Keratinocyte (primary cell): ENCODE measurements at regions not wholly inside any gene's neighbourhood (a gene's known extent, or its start where the extent isn't known, plus 50 kb on each side); places are given as distances from the start of the nearest gene placed in this dataset.

Experiments used
- DNase-seq: peaks from one replicate; pipeline ENCODE4 v3.0.0-alpha.2; 2011; ENCODE audit warnings: low read depth, missing footprints, low spot score
- FAIRE-seq: peaks from 2 replicates; lab custom pipeline; 2011; peaks lifted over from hg19 to GRCh38; lab: Jason Lieb, UNC
- H2AFZ ChIP-seq: 2 replicates; pipeline ENCODE4 v1.6.0; 2012; ENCODE audit warnings: low read length, control low read depth, inconsistent platforms; ENCODE audit not compliant: control insufficient read depth
- H3K27ac ChIP-seq: 2 replicates; pipeline ENCODE4 v1.5.1; 2011; ENCODE audit warnings: low read length; ENCODE audit not compliant: control insufficient read depth, insufficient read depth
- H3K27me3 ChIP-seq: 3 replicates; pipeline ENCODE4 v1.6.0; 2011; ENCODE audit warnings: low read length; ENCODE audit not compliant: control insufficient read depth, insufficient read depth; ENCODE audit errors: extremely low read depth
- H3K36me3 ChIP-seq, 2 experiments: 2 replicates in 1 of 2; 3 replicates in 1 of 2; pipeline ENCODE4 v1.5.1; 2011; ENCODE audit warnings: low read length in 2 of 2, mild to moderate bottlenecking in 1 of 2; ENCODE audit not compliant: control insufficient read depth in 2 of 2, insufficient read depth in 2 of 2; ENCODE audit errors: extremely low read depth in 1 of 2
- H3K4me1 ChIP-seq: 3 replicates; pipeline ENCODE4 v1.5.1; 2011; ENCODE audit warnings: low read length; ENCODE audit not compliant: control insufficient read depth, insufficient read depth; ENCODE audit errors: extremely low read depth
- H3K4me2 ChIP-seq: 3 replicates; pipeline ENCODE4 v1.6.0; 2011; ENCODE audit warnings: low read depth, low read length; ENCODE audit not compliant: control insufficient read depth, insufficient read depth; ENCODE audit errors: extremely low read depth
- H3K4me3 ChIP-seq, 3 experiments: fragments of 200-600 bp in 1 of 3; sonication (generic) in 1 of 3; 2 replicates in 2 of 3; 3 replicates in 1 of 3; pipeline ENCODE4 v1.5.1; 2011 to 2016; ENCODE audit warnings: low read length in 3 of 3, mild to moderate bottlenecking in 3 of 3, control low read depth in 2 of 3, inconsistent platforms in 1 of 3, low read depth in 1 of 3, mixed read lengths in 1 of 3, mixed run types in 1 of 3, moderate library complexity in 1 of 3; ENCODE audit not compliant: control insufficient read depth in 2 of 3, insufficient read depth in 2 of 3; ENCODE audit errors: extremely low read depth in 1 of 3
- H3K79me2 ChIP-seq: 2 replicates; pipeline ENCODE4 v1.6.0; 2012; ENCODE audit warnings: low read length; ENCODE audit not compliant: control insufficient read depth, insufficient read depth
- H3K9ac ChIP-seq: 3 replicates; pipeline ENCODE4 v1.6.0; 2011; ENCODE audit warnings: low read length; ENCODE audit not compliant: control insufficient read depth, insufficient read depth; ENCODE audit errors: extremely low read depth
- H3K9me1 ChIP-seq: 3 replicates; pipeline ENCODE4 v1.6.0; 2011; ENCODE audit warnings: low read length; ENCODE audit not compliant: control insufficient read depth, insufficient read depth; ENCODE audit errors: extremely low read depth
- H3K9me3 ChIP-seq: 2 replicates; pipeline ENCODE4 v1.5.1; 2012; ENCODE audit warnings: low read depth, low read length; ENCODE audit not compliant: control insufficient read depth
- H4K20me1 ChIP-seq: 3 replicates; pipeline ENCODE4 v1.6.0; 2011; ENCODE audit warnings: low read length; ENCODE audit not compliant: control insufficient read depth, insufficient read depth; ENCODE audit errors: extremely low read depth
- CTCF ChIP-seq, 3 experiments: IDR thresholded peaks in 1 of 3; conservative IDR thresholded peaks in 1 of 3; optimal IDR thresholded peaks in 1 of 3; 2 replicates in 2 of 3; 3 replicates in 1 of 3; pipeline versions ENCODE3 to v1.5.1; 2011; ENCODE audit warnings: low read length in 3 of 3, mild to moderate bottlenecking in 3 of 3, moderate library complexity in 2 of 3, control low read depth in 1 of 3, inconsistent platforms in 1 of 3; ENCODE audit not compliant: insufficient read depth in 2 of 3; ENCODE audit errors: extremely low read depth in 1 of 3
- EZH2 ChIP-seq: IDR thresholded peaks from one replicate; pipeline ENCODE4 v1.6.1; 2012; ENCODE audit warnings: inconsistent platforms, mild to moderate bottlenecking, low read length, moderate library complexity
- dilution Hi-C: fragments of 300-500 bp; cut with MboI; formaldehyde crosslinking; loops from one replicate; pipeline ENCODE4 v1.7.0; 2020; ENCODE audit warnings: low sequenced_read_pairs; ENCODE audit not compliant: extremely low pct_ligation_motif_present

GRCh38 chr4:153062652-153063168, 126.6 kb downstream of the FHDC1 start:
- Histone ChIP-seq H3K4me1 (no peaks in the 10 kb centered on the region), H3K27ac (no peak overlapping the region), H3K9me3 (no peaks in the 10 kb centered on the region), H3K4me2 (no peak overlapping the region), H2AFZ (no peak overlapping the region), H3K9ac (no peak overlapping the region), H3K79me2 (no peaks in the 10 kb centered on the region), H3K27me3 (no peaks in the 10 kb centered on the region), H4K20me1 (no peaks in the 10 kb centered on the region), H3K36me3 (no peaks in the 10 kb centered on the region), H3K4me3 (no peak overlapping the region), H3K9me1 (no peaks in the 10 kb centered on the region)
- dilution Hi-C loops: no loop called here
- DNase-seq (no peak), FAIRE-seq (no peak)
- TF ChIP-seq EZH2 (no peak), CTCF (optimal IDR thresholded peaks at IDR 0.05 in 1 of 3, IDR thresholded peaks at IDR 0.05 in 1 of 3, conservative IDR thresholded peaks at IDR 0.05 in 1 of 3; ENCODE audit: extremely low read depth in 1 of 3, insufficient read depth in 2 of 3, low read length in 3 of 3) (no peak)

- Histone ChIP-seq H3K4me3 (no peak overlapping the region), H3K36me3 (no peaks in the 10 kb centered on the region), H3K79me2 (no peaks in the 10 kb centered on the region), H3K9me1 (no peaks in the 10 kb centered on the region), H4K20me1 (no peaks in the 10 kb centered on the region), H3K4me2 (no peak overlapping the region), H3K9ac (no peak overlapping the region), H2AFZ (no peak overlapping the region), H3K4me1 (no peaks in the 10 kb centered on the region), H3K27me3 (no peaks in the 10 kb centered on the region), H3K9me3 (no peaks in the 10 kb centered on the region), H3K27ac (no peak overlapping the region)
- dilution Hi-C loops: no loop called here
- TF ChIP-seq EZH2 (no peak), CTCF (optimal IDR thresholded peaks at IDR 0.05 in 1 of 3, IDR thresholded peaks at IDR 0.05 in 1 of 3, conservative IDR thresholded peaks at IDR 0.05 in 1 of 3; ENCODE audit: extremely low read depth in 1 of 3, insufficient read depth in 2 of 3, low read length in 3 of 3) (no peak)
- no peak for DNase-seq
- FAIRE-seq: no peak
Measured at GRCh38 chr4:153063490-153063889, 127.4 kb downstream of the FHDC1 start.
